GM12873 (cell line): ENCODE measurements at regions not wholly inside any gene's neighbourhood (a gene's known extent, or its start where the extent isn't known, plus 50 kb on each side); places are given as distances from the start of the nearest gene placed in this dataset.

Experiments used
- CTCF ChIP-seq: IDR thresholded peaks from 2 replicates; pipeline ENCODE4 v1.5.1; 2012; ENCODE audit warnings: low read depth, mild to moderate bottlenecking, moderate library complexity, low read length, control low read depth; ENCODE audit not compliant: insufficient read depth; ENCODE audit errors: missing control alignments

GRCh38 chr10:2733278-2733963 is 333.9 kb upstream of the PFKP start:
- TF ChIP-seq CTCF: no peak

GRCh38 chr10:2731940-2732339 is 335.4 kb upstream of the PFKP start:
- no peak for TF ChIP-seq CTCF

GRCh38 chr10:2729197-2729596 is 338.2 kb upstream of the PFKP start:
- TF ChIP-seq CTCF: no peak

GRCh38 chr10:2728087-2728486 is 339.3 kb upstream of the PFKP start:
- no peak for TF ChIP-seq CTCF

- no peak for TF ChIP-seq CTCF
Observed at GRCh38 chr10:2716596-2716995, 350.8 kb upstream of the PFKP start.

- TF ChIP-seq CTCF: no peak
Observed at GRCh38 chr10:2714597-2714996, 352.8 kb upstream of the PFKP start.

GRCh38 chr10:2703953-2704352 is 363.4 kb upstream of the PFKP start:
- no peak for TF ChIP-seq CTCF
